SK-N-SH treated with all-trans-retinoic acid at 6 μM for 48 hours (cell line): ENCODE measurements at regions not wholly inside any gene's neighbourhood (a gene's known extent, or its start where the extent isn't known, plus 50 kb on each side); places are given as distances from the start of the nearest gene placed in this dataset.

ENCODE experiments used
- ATAC-seq: fragments of 200-7000 bp; cut with Tn5 transposase; 3 replicates; pipeline ENCODE4 v1.9.1; 2020; ENCODE audit warnings: mild to moderate bottlenecking, moderate library complexity
- ARNTL ChIP-seq: fragments of 450-650 bp; formaldehyde crosslinking; IDR thresholded peaks from 2 replicates; pipeline ENCODE4 v1.5.0; 2020; ENCODE audit warnings: low read depth, mild to moderate bottlenecking, moderate library complexity, borderline replicate concordance
- BACH2 ChIP-seq: fragments of 250-450 bp; sonication (Bioruptor Pico); IDR thresholded peaks from 2 replicates; pipeline ENCODE4 v1.9.0; 2021; ENCODE audit warnings: mild to moderate bottlenecking, borderline replicate concordance
- CSDC2 ChIP-seq: fragments of 250-450 bp; sonication (Bioruptor Pico); IDR thresholded peaks from 2 replicates; pipeline ENCODE4 v1.5.0; 2020; ENCODE audit warnings: mild to moderate bottlenecking, moderate library complexity
- CSRNP3 ChIP-seq: fragments of 250-450 bp; sonication (Bioruptor Pico); IDR thresholded peaks from 2 replicates; pipeline ENCODE4 v1.5.1; 2021; ENCODE audit warnings: mild to moderate bottlenecking, moderate library complexity
- ESRRG ChIP-seq: fragments of 250-450 bp; sonication (Bioruptor Pico); IDR thresholded peaks from 2 replicates; pipeline ENCODE4 v1.6.1; 2021; ENCODE audit warnings: mild to moderate bottlenecking
- ISL1 ChIP-seq: fragments of 250-450 bp; sonication (Bioruptor Pico); IDR thresholded peaks from 2 replicates; pipeline ENCODE4 v2.1.2; 2022; ENCODE audit warnings: mild to moderate bottlenecking, moderate library complexity
- OSR1 ChIP-seq: fragments of 250-450 bp; sonication (Bioruptor Pico); IDR thresholded peaks from 2 replicates; pipeline ENCODE4 v1.8.0; 2022; ENCODE audit warnings: moderate library complexity, mild to moderate bottlenecking, inconsistent platforms
- SNAI2 ChIP-seq: fragments of 250-450 bp; sonication (Bioruptor Pico); IDR thresholded peaks from 2 replicates; pipeline ENCODE4 v1.5.0; 2020; ENCODE audit warnings: mild to moderate bottlenecking, moderate library complexity
- TSHZ2 ChIP-seq: fragments of 250-450 bp; sonication (Bioruptor Pico); IDR thresholded peaks from 2 replicates; pipeline ENCODE4 v1.5.0; 2020; ENCODE audit warnings: mild to moderate bottlenecking, moderate library complexity
- ZC3H10 ChIP-seq: fragments of 250-450 bp; sonication (Bioruptor Pico); IDR thresholded peaks from 2 replicates; pipeline ENCODE4 v1.5.1; 2021; ENCODE audit warnings: mild to moderate bottlenecking, moderate library complexity
- ZFP3 ChIP-seq: fragments of 250-450 bp; sonication (Bioruptor Pico); IDR thresholded peaks from 2 replicates; pipeline ENCODE4 v1.5.0; 2020; ENCODE audit warnings: mild to moderate bottlenecking, moderate library complexity
- ZNF8 ChIP-seq: fragments of 450-650 bp; formaldehyde crosslinking; IDR thresholded peaks from 2 replicates; pipeline ENCODE4 v1.5.0; 2020; ENCODE audit warnings: mild to moderate bottlenecking, moderate library complexity
- TF ChIP-seq, protein P1 (sequence below): fragments of 250-450 bp; sonication (Bioruptor Pico); IDR thresholded peaks from 2 replicates; pipeline ENCODE4 v1.8.0; 2021; ENCODE audit warnings: low read depth, mild to moderate bottlenecking, moderate library complexity, borderline replicate concordance
- TF ChIP-seq, protein P2 (sequence below): fragments of 250-450 bp; sonication (Bioruptor Pico); IDR thresholded peaks from 2 replicates; pipeline ENCODE4 v1.5.1; 2020; ENCODE audit warnings: low read depth, mild to moderate bottlenecking, moderate library complexity

DNA sequence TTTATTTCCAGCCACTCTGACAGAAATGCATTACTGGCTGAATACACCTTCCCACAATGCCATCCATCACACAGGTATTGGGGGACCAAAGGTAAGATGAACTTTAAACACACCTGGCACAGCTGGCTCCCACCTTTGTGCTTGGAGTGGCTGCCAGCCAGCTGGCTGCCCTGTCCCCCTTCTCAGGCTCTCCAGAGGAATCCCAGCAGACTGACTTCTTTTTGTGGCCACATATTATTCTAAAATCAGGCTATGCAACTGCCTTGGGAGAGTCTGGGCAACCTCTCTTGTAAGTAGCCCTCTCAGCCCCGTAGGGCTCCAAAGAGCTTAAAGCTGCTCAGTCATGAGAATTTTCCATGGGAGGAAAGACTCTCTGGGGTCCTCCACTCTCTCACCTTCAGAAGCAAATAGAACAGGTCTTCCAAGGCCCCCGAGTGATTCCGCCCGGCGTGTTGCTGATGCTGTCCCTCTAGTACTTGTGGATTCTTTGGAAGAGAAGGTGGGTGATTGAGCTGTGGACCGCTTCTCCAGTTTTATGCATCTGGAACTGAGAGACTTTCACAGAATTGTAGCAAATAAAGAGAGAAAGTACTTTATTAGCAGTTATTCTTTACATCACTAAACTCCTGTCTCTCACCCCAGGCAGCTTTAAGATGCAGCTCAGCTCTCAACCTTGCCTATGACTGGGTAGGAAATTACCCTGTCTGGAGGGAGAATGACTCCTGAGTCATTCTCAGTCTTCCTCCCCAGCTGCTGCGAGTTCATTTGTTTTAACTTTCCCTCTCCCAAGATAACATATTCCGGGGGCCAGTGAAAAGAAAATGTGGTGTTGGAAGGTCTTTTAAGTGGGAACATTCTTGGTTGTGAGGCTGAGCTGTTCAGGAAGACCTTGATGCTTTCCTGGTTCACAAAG lies 159.4 kb upstream of the PITX1 start:
- TF ChIP-seq ZNF8 (CRISPR knock-in tag) = no peak
- no peak for TF ChIP-seq ISL1
- TF ChIP-seq SNAI2 (CRISPR knock-in tag) = no peak
- TF ChIP-seq TSHZ2 (CRISPR knock-in tag) = no peak
- no peak for TF ChIP-seq BACH2 (CRISPR knock-in tag)
- TF ChIP-seq ZC3H10 (CRISPR knock-in tag) = no peak
- TF ChIP-seq CSRNP3 = no peak
- TF ChIP-seq, protein P1, sequence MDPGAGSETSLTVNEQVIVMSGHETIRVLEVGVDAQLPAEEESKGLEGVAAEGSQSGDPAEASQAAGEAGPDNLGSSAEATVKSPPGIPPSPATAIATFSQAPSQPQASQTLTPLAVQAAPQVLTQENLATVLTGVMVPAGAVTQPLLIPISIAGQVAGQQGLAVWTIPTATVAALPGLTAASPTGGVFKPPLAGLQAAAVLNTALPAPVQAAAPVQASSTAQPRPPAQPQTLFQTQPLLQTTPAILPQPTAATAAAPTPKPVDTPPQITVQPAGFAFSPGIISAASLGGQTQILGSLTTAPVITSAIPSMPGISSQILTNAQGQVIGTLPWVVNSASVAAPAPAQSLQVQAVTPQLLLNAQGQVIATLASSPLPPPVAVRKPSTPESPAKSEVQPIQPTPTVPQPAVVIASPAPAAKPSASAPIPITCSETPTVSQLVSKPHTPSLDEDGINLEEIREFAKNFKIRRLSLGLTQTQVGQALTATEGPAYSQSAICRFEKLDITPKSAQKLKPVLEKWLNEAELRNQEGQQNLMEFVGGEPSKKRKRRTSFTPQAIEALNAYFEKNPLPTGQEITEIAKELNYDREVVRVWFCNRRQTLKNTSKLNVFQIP (CRISPR knock-in tag) = no peak
- TF ChIP-seq, protein P2, sequence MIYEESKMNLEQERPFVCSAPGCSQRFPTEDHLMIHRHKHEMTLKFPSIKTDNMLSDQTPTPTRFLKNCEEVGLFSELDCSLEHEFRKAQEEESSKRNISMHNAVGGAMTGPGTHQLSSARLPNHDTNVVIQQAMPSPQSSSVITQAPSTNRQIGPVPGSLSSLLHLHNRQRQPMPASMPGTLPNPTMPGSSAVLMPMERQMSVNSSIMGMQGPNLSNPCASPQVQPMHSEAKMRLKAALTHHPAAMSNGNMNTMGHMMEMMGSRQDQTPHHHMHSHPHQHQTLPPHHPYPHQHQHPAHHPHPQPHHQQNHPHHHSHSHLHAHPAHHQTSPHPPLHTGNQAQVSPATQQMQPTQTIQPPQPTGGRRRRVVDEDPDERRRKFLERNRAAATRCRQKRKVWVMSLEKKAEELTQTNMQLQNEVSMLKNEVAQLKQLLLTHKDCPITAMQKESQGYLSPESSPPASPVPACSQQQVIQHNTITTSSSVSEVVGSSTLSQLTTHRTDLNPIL (CRISPR knock-in tag) = no peak
- TF ChIP-seq ARNTL (CRISPR knock-in tag) = no peak
- TF ChIP-seq ESRRG = no peak
- no peak for TF ChIP-seq CSDC2 (CRISPR knock-in tag)
- no peak for TF ChIP-seq OSR1 (CRISPR knock-in tag)
- ATAC-seq = peak; percentile 43; the same call in 2 of the 3 replicates

- TF ChIP-seq ZFP3 (CRISPR knock-in tag) (no peak), ZNF8 (CRISPR knock-in tag) (no peak), TSHZ2 (CRISPR knock-in tag) (no peak)
- TF ChIP-seq, protein P2 (CRISPR knock-in tag) = no peak
- no peak for ATAC-seq
These were observed 158.3 kb upstream of the PITX1 start for GRCh38 chr5:135192351-135192750.

GRCh38 chr5:135191084-135191826 lies 157.2 kb upstream of the PITX1 start:
- TF ChIP-seq ARNTL (CRISPR knock-in tag) = no peak
- 0 out of 2 replicates have a peak, but pooled peaks have one; percentile 13 for TF ChIP-seq ZFP3 (CRISPR knock-in tag)
- ATAC-seq = peak; percentile 97
